NCI-H1048 (cell line): ENCODE measurements at regions not wholly inside any gene's neighbourhood (a gene's known extent, or its start where the extent isn't known, plus 50 kb on each side); places are given as distances from the start of the nearest gene placed in this dataset.

Experiments
- DNase-seq: peaks from one replicate; lab custom pipeline; 2025; lab: John Stamatoyannopoulos, UW

DNA sequence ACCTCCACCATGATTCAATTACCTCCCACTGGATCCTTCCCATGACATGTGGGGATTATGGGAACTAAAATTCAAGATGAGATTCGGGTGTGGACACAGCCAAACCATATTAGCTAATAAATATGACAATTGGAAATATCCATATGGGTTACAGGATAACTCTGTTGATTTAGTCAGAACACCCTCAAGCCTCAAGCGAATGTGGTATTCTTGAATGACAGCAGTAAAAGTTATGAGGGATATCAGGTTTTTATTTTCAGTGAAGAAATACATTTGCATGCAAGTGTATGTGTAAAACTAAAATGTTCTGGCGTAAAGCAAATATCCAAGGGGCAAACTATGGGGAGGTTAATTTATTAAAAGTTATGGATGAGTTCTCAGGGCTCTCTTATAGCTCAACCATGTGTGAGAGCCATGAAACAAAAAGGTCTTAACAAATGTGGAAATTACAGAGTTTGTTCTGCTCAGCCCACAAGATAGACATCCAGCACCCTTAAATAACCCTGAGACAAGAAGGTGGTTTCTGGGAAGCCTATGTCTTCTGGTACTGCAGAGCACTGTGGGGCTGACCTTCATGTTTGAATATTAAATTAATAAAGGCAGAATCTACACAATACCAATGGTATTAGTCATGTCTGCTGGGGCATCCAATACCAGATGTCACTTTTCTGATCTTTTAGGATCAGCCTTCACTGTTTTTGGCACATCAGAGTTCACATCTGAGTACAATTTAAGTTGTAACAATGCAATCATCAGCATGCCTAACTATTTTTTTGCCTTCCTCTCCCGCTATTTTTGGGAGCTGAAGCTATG, 370.5 kb upstream of the RSPO3 start:
- DNase-seq, result no peak

DNA sequence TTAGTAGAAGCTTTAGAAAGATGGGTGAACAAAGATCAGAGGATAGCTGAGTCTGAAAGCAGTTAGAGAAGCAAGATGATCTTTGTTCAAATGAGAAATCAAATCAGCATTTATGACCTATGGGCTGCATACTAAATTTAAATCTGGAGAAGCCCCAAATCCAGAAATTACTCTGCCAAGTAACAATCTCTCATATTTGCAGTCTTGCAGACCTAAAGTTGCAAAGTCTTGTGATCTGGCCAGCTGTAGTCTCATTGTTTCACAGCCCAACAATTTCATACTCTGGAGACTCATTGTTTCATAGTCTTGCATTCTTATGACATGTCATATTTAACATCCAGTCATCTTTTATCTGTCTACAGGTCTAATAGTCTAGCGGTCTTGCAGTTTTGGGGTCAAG, 364.9 kb upstream of the RSPO3 start:
- no peak for DNase-seq

DNA sequence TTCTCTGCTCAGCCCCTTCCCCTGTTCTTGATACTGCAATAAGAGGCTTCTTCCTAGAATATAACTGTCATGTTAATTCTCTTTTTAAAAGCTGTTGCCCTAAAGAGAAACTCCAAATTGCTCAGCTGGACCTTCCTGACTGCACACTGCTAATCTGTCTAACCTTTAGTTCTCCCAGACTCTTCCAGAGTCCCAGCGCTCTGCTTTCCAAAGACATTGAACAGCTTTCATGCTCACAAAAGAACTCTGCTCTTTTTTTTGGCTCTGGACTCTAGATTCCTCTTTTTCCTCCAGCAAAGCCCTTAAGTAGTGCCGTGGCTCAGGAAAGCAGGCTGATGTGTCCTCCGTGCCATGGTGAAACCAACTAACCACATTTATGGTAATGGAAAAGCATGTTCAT, 356.6 kb upstream of the RSPO3 start:
- DNase-seq, result no peak

DNA sequence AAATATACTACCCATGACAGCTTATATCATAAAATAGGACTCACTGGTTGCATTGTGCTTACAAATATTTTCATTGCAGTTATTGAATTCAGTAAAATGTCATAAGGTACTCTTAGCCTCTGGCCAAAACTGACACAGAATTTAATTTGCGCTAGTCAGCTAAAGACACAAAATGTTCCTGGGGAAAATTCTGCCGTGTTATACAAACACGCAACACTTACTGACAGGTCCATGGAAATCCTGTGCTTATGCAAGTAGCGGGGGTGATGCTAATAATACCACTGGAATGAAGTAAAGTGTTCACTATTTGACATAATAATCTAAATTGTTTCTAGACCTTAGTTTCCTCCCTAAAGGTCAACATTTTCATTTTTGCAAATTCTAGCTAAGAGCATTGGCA, 354.4 kb upstream of the RSPO3 start:
- no peak for DNase-seq

DNA sequence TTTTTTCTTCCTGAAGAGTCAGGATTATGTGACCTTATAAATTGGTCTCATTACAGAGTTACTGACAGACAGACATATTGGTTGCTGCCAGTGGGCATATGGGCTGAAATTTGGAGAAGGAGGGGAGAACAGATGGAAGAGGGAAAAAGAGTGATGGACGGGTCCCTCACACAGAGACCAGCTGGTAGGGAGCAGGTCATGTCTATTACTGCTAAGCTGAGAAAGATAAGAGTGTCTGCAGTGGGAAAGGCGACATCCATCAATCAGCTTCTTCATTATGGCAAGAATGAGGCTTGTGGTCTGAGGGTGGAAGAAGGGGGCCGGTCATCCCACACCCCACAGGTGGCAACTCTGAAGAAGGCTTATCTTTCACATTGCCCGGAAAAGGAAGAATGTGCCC, 353.8 kb upstream of the RSPO3 start:
- no peak for DNase-seq

DNA sequence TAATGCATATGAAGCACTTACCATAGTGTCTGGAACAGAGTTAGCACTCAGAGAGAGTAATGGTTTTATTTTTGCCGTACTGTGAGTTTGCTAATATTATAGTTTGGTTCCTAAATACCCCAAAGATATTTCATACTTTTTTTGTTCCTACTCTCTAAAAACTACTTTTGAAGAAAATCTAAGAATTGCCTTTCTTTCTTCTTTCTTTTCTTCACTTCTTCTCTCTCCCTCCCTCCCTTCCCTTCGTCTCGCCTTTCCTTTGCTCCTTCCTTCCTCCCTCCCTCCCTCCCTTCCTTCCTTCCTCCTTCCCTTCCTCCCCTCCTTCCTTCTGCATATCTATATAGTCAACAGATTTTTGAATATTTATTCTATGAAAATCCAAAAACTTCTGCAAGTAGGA, 351.7 kb upstream of the RSPO3 start:
- no peak for DNase-seq

DNA sequence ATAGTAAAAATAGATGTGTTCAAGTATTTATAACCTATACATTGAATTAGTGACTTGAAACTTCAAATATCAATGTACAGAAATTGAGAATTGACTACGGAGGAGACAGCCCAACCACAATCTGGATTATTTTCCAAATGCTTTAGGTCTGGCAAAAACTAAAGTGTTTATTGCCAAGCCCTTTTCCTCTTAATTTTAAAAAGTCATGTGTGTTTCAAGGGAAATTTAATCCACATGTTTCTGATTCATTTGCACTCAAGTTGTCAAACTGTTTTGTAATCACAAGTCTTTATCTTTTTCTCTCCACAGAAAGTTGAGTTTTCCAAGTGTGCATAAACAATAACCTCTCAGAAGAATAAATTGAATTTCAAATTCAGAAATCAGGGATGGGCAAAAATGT, 350.8 kb upstream of the RSPO3 start:
- DNase-seq, result no peak

DNA sequence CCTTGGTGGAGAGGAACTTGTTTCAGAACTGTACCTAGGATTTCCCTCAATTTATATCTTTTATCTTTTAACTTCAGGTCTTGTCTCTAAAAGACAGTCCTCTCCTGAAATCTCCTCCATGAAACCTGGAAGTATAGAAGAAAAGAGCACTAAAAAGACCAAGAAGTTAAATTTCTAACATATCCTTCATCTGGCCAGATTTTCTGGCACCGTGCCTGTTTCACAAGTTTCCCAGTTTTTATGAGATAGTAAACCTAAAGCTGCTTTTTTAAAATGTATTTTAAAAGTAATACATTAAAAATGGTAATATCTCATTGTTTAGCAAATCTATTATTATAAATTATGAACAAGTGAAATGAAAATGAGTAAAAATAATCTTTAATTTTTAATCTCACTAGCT, 348.3 kb upstream of the RSPO3 start:
- no peak for DNase-seq

DNA sequence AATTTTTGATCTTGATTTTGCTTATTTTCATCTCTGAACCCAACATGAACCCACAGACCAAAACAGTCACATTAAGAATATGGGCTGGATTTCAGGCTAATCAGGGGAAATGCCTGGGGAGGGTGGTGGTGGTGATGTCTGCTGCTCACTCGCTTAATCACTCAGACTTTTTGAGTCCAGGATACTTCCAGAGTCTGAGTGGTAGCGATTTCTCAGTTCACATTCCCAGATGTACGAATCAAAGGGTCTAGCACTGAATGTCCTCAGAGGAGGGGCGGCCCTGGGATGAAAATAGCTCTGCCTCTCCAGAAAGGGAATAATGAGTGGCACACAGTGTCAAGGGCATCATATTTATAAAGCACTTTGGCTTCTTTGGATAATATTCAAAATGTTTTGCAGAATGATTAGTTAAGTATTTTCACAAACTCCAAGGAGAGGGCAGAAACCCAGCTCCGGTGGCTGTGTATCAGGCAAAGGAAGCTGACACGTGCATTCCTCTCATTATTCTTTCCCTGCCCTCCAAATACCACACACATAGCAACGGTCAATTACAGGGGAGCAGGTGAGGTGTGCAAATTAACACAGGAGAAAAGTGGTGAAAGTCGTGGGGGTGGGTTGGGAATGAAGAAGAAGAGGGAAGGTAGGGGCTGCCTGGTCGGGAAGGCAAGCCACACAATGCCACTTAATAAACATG, 345.2 kb upstream of the RSPO3 start:
- DNase-seq, result no peak

DNA sequence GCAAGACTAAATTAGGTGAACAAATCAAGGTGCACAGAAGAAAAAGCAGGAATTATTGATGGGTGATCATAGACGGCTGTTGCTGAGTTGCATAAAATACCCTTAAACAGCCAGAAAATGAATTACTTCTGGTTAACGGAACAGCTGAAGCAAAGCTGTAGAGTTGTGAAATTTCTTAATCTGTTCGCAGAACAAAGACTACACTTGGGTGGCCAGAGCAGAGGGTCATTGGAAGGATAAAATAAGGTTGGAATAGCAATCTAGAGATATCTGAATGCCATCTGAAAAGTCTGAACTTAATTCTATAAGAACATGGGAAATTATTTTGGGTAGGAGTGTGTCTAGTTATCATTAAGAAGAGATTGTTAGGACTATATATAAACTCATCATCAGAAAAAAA, 339.1 kb upstream of the RSPO3 start:
- no peak for DNase-seq

DNA sequence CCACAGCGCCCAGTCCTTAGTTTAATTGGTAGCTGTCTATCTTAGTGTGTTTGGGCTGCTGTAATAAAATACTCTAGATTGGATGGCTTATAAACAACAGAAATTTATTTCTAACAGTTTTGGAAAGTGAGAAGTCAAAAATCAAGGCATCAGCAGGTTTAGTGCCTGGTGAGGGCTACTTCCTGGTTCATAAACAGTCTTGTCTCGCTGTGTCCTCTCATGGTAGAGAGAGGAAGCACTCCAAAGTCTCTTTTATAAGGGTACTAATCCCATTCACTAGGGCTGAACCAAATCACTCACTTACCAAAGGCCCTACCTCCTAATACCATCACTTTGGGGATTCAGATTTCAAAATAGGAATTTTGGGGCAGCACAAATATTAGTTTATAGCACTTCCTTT, 336.9 kb upstream of the RSPO3 start:
- no peak for DNase-seq

DNA sequence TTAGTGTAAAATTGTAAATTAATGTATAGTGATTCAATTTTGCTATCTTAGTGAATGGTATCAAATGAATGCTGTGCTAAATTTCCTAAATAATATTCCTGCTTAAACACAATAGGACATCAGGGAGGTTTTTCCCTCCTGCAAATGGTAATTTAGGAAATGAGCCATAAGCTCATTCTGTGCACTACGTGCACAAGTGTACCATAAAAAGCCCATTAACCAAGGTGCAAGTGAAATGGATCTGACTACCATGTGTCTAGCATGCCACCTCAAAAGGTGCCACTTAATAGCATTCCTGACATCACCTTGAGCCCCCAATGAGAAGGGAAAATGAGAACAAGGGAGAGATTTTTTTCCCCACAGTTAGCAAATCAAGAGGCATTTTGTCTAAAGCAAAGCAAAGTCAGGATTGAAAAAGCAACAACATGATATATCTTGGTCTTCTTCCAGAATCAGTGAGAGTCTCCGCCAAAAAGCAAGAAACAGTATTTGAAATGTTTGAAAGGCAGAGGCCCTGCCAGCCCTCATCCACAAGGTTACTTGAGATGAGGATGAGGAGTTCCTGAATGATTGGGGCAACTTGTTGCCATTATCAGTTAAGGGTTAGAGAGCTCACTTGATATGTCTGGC, 334.2 kb upstream of the RSPO3 start:
- no peak for DNase-seq

DNA sequence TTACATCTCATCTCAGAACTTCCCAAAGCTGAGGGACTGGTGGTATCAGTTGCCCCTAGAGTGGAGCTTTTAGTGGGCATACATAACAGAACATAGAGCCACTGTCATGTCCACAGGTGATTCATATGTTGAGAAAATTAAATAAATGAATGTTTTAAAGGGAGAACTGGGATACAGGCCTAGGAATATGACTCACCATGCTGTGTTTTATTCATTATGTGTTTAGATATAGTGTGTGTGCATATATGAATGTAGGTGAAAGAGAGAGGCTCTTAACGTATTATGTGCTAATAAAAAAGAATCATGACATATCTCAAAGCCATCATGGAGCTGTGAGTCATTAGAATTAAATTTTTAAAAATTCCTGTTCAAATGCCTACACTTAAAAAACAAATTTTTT, 332.2 kb upstream of the RSPO3 start:
- no peak for DNase-seq

DNA sequence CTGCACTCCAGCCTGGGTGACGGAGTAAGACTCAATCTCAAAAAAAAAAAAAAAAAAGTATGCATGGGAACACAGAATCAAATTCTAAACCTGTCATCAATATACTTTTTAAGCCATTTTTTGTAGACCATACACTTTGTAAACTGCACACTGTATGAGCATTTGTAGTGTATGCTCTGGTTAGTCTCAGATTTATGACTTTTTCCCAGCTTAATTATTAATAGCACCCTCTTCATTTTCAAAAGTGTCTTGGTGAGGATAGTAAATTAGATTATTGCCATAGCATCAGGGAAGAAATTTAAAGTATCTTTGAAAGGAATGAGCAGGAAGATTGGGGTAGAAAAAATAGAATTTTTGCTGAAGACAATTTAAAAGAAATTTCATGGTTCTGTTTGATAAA, 330.8 kb upstream of the RSPO3 start:
- DNase-seq, result no peak

DNA sequence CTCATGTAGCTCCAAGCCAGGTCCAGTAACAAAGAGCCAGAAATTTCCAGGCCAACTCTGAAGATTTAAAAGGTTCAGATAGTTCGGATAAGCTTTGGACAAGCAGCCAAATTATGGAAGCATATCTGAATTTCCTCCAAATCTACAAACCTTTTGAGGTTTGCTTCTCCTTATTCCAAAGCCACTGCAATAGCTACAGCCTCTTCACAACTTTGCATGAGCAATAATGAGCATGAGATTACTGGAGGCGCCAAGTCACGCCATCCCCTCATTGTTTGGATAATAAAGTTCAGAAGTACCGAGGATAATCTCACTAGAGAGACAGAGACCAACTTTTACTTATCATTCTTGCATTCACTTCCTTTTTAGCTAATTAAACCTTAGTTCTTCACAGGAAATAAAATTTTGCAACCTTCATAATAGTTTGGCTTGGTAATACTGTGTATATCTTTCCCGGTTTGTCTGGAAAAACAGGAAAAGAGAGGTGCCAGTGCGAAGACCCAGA, 329.6 kb upstream of the RSPO3 start:
- DNase-seq, result no peak

DNA sequence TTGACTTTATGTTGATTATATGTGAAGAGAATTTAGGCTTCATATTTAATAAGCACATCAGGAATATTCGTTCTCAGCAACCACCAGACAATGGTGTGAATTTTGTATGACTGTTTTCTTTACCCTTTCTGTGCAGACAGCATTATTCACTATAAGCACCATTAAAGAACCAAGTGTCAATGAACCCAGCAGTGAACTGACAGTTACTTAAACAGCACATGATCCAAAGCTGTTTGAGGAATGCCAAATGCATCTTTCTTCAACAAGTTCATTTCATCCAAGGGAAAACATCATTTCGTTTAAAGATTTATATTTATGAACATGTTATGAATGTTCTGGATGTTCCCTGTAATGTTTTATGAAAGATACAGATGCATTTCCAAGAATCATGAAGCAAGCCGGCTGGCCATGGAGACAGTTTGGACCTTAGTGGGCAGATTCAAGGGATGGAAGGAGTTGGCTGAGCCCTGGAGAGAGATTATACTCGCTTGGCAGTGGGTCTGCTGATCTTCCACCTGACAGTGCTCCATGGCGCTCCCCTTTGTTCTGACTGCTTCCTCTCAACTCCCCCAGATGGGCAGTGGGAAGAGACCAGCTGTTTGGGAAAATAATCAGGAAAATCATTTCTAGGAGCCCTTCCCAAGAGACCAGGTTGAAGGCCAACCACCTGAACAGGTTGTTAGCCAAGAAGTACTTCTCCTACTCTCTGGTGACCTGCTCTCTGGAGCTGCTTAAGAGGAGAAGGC, 326.0 kb upstream of the RSPO3 start:
- no peak for DNase-seq

DNA sequence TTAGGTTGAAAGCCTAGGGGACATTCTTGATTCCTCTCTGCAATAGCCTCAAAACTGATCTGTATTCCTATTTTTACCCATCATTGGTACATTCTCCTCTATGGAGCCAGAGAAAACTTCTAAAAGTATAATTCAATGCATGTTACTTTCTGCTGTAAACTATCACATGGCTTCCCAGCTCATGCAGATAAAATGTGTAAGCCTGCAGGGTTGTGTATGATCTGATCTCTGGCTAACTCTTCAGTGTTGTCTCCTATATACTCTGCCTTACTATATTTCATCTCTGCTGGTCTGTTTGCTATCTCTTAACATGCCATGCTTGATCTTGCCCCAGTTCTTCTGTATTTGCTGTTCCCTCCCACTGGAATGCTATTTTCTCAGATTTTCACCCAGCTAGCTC, 323.3 kb upstream of the RSPO3 start:
- DNase-seq, result no peak

DNA sequence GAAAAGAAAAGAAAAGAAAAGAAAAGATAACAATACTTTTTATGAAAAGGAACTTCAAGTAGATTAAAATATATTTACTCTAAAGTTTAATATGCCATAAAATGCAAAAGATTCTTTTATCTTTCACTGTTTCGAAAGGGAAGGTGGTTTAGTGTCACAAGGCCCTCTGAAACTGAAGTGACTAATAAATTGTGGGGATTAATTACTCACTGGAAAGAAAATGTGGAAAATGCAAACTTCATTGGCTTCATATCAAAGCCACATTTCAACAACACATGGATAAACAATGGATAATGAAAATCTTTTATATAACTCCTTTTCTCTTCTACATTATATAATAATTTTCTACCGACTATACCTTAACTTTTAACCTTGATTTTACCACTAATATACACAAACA, 320.5 kb upstream of the RSPO3 start:
- DNase-seq, result no peak

DNA sequence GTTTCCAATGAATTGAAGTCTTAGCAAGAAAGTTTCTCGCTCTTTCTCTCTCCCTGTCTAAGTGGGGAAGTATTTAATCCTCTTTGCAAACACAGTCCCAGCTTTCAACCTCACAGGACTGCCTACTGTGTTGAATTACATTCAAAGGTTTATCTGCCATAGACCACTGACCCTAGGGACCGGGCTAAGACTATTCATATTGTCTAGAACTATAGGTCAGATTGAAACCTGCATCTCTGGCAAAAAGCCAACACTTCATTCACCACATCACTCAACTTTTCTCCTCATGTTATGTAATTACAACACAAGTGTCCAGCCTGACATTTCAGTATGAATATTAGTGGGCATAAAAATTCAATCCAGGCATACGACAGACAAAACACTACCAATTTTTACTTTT, 314.7 kb upstream of the RSPO3 start:
- no peak for DNase-seq

DNA sequence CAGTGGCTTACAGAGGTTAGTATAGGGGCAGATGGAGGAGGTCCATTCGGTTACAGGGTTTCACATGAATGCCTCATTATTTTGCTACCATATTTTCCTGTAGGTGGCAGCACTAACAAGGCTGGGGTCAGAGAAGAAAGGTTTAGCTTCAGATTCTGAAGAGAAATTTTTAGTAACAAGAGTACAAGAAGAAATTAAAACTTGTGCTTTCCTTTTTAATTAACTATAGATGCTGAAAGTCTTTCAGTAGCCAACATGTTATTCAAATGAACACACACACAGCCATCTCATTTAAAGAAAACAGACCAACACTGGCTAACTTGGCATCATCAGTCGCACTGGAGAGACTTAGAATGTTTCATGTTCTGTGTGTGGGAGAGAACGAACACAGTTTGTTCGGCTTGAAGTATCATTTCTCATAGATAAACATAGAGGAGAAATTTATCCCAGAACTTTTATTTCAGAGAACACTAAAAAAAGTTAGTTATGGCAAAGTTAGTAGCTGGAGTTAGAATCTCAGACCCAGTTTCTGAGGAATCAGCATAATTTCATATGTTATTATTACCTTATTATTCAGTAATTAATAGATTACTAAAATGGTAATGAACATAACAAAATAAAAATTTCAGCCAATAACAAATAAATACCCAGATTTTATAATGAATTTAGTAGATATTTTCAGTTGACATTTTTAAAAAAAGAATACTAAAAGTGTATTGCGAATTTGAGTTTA, 314.0 kb upstream of the RSPO3 start:
- DNase-seq, result no peak

DNA sequence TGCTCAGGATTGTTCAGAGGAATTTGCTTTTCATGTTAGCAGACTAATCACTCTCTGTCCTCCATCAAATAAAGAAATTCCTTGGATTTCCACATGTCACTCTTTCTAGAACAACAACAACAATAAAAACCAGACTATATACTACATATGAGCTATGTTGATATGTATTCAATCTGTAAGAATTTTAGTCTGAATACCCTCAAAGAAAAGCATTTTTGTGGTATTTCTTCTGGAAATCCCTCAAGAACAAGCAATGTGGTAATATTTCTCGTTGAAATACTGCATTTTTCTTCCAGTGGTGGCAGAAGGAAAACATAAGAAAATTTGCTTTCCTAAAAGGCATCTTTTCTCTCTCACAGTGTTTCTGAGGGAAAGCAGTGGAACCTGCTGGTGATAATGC, 312.6 kb upstream of the RSPO3 start:
- DNase-seq, result no peak

DNA sequence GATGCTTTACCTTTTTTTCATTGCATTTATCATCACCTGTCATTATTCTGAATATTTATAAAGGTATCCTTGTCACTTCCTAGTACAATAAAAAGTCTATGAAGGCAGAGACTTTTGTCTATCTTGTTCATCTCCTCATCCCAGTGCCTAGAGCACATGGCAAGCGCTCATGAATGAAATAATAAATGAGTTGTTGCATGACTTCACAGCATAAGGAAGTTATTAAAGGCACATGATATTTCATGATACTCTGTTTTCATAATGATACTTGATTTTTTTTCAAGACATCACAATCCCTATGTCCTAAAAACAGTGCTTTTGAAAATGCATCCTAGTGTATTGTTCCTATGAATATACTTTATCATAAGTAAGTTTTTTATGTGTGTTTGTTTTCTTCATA, 310.6 kb upstream of the RSPO3 start:
- no peak for DNase-seq
